Stimulated activated naive CD4-positive, alpha-beta T cell treated with Interleukin-2 at 50 U/mL for 16 hours (primary cell): ENCODE measurements at regions not wholly inside any gene's neighbourhood (a gene's known extent, or its start where the extent isn't known, plus 50 kb on each side); places are given as distances from the start of the nearest gene placed in this dataset.

Experiments used
- DNase-seq: peaks from one replicate; lab custom pipeline; 2025; lab: John Stamatoyannopoulos, UW

- no peak for DNase-seq
These were observed 355.5 kb downstream of the TLR4 start for GRCh38 chr9:118059484-118060278.

GRCh38 chr9:118083161-118083560 is 379.0 kb downstream of the TLR4 start:
- no peak for DNase-seq

- DNase-seq, result no peak
These were observed 383.9 kb downstream of the TLR4 start for GRCh38 chr9:118088090-118088489.

GRCh38 chr9:118091226-118091625 is 387.0 kb downstream of the TLR4 start:
- DNase-seq, result no peak

- DNase-seq, result no peak
These were observed 387.7 kb downstream of the TLR4 start for GRCh38 chr9:118091711-118092500.

GRCh38 chr9:118094387-118094786 is 390.2 kb downstream of the TLR4 start:
- DNase-seq, result no peak

- DNase-seq, result no peak
These were observed 396.6 kb downstream of the TLR4 start for GRCh38 chr9:118100529-118101419.

GRCh38 chr9:118104363-118104762 is 400.2 kb downstream of the TLR4 start:
- no peak for DNase-seq

- DNase-seq, result no peak
These were observed 404.8 kb downstream of the TLR4 start for GRCh38 chr9:118108971-118109370.

- no peak for DNase-seq
These were observed 405.3 kb downstream of the TLR4 start for GRCh38 chr9:118109542-118109941.

GRCh38 chr9:118121361-118121760 is 417.2 kb downstream of the TLR4 start:
- no peak for DNase-seq

- no peak for DNase-seq
These were observed 424.1 kb downstream of the TLR4 start for GRCh38 chr9:118128313-118128712.

- no peak for DNase-seq
These were observed 425.3 kb downstream of the TLR4 start for GRCh38 chr9:118129541-118129940.

GRCh38 chr9:118148990-118149389 is 444.8 kb downstream of the TLR4 start:
- no peak for DNase-seq

- no peak for DNase-seq
These were observed 452.6 kb downstream of the TLR4 start for GRCh38 chr9:118156846-118157245.

GRCh38 chr9:118162716-118163115 is 458.5 kb downstream of the TLR4 start:
- no peak for DNase-seq

GRCh38 chr9:118163751-118164150 is 459.5 kb downstream of the TLR4 start:
- no peak for DNase-seq

GRCh38 chr9:118165451-118165850 is 461.2 kb downstream of the TLR4 start:
- no peak for DNase-seq

GRCh38 chr9:118170032-118170955 is 466.1 kb downstream of the TLR4 start:
- no peak for DNase-seq

- DNase-seq, result no peak
These were observed 473.0 kb downstream of the TLR4 start for GRCh38 chr9:118177241-118177640.

GRCh38 chr9:118183576-118183975 is 479.4 kb downstream of the TLR4 start:
- no peak for DNase-seq
